CD4-positive, alpha-beta T cell treated with Interleukin-4 for 4 hours (primary cell): ENCODE measurements at regions not wholly inside any gene's neighbourhood (a gene's known extent, or its start where the extent isn't known, plus 50 kb on each side); places are given as distances from the start of the nearest gene placed in this dataset.
"Not testable (repeated sequence)": the region's sequence is repeated elsewhere in the genome, so short reads cannot be mapped to it uniquely, and the experiment has no call there.

Experiments used
- DNase-seq: peaks from one replicate; pipeline ENCODE4 v3.0.0-alpha.2; 2020

DNA sequence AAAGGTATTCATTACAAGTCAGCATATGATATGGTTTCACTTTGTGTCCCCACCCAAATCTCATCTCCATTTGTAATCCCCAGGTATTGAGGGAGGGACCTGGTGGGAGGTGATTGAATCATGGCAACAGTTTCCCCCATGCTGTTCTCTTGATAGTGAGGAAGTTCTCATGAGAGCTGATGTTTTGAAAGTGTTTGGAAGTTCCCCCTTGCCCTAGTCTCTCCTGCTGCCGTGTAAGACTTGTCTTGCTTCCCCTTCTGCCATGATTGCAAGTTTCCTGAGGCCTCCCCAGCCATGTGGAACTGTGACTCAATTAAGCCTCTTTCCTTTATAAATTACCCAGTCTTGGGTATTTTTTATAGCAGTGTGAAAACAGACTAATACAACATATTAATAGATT lies 213.7 kb upstream of the ADRA1D start:
- not testable (repeated sequence) for DNase-seq

DNA sequence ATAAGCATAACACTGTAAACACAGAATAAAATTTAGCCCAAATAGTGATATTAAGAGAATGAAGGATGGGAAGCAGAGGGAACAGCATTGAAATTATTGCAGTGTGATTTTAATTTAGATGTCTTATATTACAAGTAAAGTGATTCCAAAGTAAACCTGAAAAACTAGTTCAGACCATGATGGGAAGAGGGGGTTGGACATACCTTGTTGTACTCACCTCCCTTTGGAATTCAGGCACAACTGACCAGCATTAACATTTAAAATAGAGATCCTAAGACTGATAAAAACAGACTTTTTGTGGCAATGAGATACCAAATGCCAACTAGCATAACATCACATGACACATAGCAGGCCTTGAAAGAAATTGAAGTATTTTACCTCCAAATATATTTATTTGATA lies 210.0 kb upstream of the ADRA1D start:
- no peak for DNase-seq

- DNase-seq, result no peak
Measured at GRCh38 chr20:4457566-4458543, 208.8 kb upstream of the ADRA1D start.

- DNase-seq, result no peak
Measured at GRCh38 chr20:4455996-4456395, 206.9 kb upstream of the ADRA1D start.

GRCh38 chr20:4455301-4455701 lies 206.2 kb upstream of the ADRA1D start:
- no peak for DNase-seq

DNA sequence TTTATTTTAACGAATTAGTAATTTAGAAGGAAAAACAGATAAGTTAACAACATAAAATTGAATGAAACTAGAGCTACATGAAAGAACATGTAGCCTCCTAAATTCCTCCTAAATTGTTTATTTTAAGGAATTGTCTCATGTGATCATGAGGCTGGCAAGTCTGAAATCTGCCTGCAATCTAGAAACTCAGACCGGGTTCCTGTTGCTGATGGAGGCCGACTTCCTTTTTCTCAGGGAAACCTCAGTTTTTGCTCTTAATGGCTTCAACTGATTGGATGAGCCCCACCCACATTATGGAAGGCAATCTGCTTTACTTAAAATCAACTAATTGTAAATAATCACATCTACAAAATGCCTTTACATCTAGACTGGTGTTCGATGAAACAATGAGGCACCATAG lies 205.0 kb upstream of the ADRA1D start:
- DNase-seq, result no peak

DNA sequence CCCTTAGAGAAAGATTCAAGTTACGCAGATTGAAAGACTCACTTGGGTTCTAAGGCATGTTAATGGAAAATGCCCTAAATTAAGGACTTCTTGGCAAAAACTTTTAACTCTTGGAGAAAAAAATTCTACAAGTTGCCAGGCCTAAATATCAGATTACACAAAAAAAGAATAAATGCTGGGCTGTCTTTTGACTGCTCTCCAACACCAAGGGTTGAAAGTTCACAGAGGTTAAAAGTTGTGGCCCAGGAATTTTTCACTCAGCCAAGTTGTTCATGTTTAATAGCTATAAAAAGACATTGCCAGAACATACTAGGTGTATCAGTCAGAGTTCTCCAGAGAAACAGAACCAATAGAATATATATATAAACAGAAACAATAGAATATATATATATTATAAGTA lies 204.3 kb upstream of the ADRA1D start:
- no peak for DNase-seq

DNA sequence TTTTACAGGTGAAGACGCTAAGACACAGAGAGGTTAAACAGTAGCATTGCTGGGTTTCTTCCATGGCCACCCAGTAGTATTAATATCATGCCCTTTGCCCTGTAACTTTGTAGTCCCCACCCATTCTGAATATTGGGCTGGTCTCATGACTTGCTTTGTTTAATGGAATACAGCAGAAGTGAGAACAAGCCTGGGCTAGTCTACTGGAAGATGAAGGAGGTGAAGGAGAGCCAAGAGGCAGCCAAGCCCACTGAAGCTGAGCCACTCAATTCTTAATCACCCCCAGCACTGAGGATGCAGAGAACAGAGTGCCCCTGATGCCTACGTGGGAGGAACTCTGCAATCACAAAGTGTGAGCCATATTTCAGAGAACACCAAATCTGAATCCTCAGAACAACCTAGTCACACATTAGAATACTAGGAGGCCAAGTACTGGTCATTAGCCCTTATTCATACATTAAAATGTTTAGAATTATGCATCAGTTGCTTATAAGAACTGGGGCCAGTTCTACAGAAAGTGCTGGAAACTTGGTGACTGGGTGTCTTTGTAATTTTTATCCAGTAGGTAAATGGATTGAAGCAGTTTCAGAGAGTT lies 202.5 kb upstream of the ADRA1D start:
- no peak for DNase-seq

DNA sequence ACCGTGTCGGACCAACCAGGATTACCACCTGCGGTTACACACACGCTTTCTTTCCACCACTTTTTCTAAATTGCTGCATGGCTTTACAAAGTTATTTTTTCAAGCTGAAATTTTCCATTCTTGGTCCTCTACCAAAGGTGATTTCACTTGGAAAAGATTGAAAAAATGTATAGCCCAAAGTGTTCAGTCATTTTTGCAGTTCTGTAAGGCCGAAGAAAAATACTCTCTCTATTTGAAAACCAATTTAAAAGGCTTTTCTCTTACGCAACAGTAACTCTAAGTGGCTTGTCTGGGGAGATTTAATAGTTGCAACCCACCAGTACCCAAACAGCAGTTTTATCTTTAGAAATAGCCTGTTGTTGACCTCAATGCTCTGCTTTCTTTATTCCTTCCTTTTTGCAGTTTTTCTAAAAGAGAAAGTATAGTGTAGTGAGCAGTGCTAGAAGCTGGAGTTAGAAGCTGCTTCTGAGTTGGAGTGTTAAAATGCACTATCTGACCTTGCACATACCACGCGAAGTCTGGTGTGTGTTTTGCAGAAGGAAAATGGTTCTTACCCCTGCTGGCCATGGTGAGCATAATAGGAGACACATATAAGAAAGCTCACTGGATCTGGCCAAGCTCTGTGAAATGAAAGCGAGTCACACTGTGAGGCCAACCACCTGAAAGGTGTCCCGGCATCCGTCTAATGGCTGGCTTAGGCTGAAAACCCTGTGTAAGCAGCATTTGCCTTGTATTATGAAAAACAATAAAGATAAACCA lies 201.0 kb upstream of the ADRA1D start:
- DNase-seq, result no peak

- DNase-seq, result no peak
Measured at GRCh38 chr20:4445784-4446183, 196.7 kb upstream of the ADRA1D start.

DNA sequence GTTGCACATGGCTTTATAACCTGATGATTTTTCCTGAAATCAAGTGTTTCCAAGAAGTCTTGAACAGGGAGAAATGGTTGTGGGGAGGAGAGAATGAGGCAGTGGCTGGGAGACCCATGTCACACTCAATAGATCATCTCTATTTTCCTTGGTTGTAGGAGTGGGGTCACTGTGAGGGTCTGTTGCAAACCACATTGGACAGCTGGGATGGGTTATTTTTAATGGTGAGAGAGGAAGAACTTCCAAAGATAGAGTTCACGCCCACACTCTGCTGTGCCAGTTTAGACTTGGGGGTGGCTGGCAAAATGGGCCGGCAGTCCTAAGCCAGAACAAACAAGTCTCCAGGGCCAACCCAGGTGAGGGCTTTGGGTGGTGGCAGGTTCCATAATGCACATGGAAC lies 196.2 kb upstream of the ADRA1D start:
- DNase-seq, result no peak

DNA sequence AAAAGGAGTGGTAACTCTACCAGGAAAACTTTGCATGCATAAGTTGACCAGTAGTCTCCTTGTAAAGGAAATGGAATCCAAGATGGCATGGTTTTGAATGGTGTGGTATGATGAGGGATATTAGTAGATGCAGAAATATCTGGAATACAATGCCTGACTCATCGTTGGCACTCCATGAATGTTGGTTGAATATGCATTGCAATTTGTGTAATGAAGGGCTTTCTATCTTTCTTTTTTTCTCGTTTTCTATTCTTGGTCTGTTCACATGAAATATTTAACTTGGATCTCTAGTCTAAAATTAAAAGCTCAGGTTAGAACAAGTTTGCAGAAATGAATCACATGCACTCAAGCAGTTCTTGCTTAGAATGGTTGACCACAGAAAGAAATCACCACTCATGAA lies 195.3 kb upstream of the ADRA1D start:
- DNase-seq, result no peak

GRCh38 chr20:4443016-4443415 lies 193.9 kb upstream of the ADRA1D start:
- DNase-seq, result no peak

DNA sequence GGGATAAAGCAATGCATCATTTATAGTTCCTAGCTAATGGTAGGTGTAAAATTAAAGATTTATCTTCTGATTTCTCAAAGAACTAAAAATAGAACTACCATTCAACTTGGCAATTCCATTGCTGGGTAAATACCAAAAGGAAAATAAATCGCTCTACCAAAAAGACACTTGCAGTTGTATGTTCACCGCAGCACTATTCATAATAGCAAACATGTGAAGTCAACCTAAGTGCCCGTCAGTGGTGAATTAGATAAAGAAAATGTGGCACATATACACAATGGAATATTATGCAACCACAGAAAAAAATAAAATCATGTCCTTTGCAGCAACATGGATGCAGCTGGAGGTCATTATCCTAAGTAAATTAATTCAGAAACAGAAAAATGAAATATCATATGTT lies 192.8 kb upstream of the ADRA1D start:
- DNase-seq, result no peak

DNA sequence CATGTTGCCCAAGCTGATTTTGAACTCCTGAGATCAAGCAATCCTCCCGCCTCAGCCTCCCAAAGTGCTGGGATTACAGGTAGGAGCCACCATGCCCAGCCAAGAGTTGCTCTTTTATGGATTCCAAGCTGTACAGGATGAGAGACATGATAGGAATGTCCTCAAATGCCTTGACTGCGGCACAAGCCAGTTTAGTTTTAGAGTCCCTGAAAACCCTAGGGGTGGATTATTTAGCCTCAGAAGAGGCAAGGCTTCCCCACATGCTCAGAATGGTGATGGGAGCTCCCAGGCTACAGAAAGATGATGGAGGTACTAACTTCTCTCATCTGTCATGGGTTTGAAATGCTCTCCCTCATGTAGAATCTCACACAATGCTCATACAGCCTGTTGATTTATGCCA lies 192.1 kb upstream of the ADRA1D start:
- no peak for DNase-seq

DNA sequence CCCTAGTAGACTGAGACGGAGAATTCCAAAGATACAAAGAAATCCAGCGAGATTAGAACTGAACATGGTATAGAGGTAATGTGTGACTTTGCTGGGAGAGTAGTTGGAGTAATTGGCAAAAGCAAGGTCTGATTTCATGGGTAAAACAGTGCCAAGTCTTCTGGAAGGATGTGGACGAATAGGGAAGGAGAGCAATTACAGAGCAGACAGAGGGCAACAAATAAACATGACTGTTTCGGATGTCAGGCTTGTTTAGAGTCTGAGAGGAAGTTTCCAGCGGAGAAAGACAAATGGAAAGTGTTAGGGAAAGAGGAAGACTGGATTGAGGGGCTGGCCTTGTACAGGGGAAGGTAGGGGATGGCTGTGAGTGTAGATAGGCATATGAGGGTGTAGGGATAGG lies 190.4 kb upstream of the ADRA1D start:
- DNase-seq, result no peak

DNA sequence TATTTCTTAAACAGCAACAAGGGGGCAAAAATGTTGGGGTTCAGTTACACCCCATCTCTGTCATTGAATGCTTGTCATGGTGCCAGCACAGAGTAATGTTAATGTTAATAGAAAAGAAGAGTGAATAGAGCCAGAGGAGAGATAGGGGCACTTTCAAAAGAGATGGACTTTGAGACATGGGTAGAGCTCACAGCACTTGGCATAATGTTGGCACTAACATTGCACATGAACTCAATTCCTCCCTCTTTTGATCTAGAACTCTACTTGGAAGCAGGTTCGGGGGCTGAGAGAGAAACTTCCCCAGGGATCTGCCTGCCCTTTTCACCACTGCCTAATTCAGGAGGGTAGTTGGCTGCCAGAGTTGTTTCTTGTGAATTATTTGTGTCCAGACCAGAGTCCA lies 188.0 kb upstream of the ADRA1D start:
- no peak for DNase-seq

DNA sequence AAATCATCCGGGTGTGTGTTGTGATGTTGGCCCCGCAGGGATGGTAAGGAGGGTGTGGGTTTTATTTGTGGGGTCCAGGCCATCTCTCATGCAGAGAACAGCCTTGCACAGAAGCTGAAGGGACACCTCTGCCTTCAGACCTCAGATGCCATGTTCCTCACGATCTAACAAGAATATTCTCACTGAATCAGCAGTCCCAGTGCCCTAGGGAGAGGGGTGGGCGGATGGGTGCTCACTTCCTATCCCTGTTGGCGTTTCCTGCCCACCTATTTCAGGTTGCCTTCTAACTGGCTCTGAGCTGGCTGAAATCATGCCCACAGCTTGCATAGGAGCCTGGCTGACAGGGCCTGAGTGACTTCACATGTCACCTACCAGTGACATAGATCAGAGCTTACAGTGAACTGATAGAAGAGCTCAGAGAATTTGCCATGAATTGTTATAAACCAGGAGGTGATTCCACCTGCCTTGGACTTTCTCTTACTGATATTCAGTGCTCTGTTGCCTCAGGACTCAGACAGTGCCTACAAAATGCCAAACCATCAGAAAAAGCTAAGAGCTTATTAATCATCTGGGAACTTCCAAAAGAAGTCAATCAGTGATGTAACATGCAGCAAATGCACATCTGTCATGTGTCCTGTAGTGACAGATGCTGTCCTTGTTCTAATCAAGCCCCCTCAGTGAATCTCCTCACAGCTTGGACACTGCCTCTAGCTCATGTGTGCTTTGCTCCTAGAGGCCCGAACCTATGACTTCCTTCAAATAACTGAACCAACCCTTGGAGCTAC lies 186.8 kb upstream of the ADRA1D start:
- DNase-seq, result no peak

DNA sequence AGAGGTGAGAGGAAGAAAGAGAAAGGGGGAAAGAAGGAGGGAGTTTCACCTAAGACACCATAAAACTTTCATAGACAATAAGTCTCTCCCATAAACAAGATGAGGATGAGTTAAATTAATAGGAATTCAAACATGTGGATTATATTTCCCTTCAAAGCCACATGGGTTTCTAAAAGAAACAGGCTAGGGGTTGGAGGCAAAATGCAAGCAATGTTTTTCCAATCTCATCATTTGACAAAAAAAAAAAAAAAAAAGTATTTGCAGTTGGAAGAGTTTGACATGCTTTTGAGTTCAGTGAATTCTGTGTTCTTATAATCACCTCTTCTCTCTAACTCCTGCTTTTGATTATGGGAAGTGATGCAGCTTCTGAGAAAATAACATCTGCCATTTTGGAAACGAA lies 186.1 kb upstream of the ADRA1D start:
- no peak for DNase-seq

DNA sequence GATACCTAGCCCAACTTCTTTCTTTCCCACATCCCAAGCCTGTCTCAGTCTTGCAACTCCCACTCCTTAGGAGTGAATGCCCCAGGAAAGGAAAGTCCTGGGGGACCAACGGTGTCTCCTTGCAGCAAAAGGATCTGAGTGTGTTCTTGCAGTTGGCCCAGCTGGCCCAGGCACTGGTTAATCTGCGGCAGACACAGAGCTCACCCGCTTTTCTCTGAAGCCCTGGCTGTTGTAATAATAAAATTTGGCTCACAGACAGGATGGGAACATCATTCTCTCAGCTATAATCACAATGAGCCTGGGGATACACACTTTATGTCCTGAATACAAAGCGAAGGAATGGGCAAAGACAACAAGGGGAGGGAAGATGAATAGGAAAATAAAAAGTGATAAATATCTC lies 185.6 kb upstream of the ADRA1D start:
- DNase-seq, result no peak

DNA sequence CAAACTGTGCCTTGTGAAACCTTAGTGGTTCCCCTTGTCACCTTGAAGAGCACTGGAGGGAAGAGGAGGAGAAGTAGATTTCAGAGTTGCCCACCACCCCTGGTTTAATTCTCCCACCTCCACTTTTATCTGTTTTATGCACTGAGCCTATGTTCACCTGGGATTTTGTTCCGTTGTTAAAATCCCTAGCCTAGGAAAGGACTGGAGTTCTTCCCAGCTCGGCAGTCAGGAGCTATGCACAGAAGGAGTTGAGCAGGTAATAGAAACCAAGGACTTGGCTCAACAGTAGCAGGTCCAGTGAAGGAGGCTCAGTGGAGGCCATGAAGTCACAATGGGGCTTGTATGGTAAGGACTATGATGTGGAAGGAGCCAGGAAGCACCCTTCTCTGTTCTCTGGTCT lies 182.4 kb upstream of the ADRA1D start:
- DNase-seq, result no peak

GRCh38 chr20:4430826-4431225 lies 181.7 kb upstream of the ADRA1D start:
- DNase-seq, result not testable (repeated sequence)
